IMR-90 (cell line): ENCODE measurements at regions not wholly inside any gene's neighbourhood (a gene's known extent, or its start where the extent isn't known, plus 50 kb on each side); places are given as distances from the start of the nearest gene placed in this dataset.

Experiments used
- ATAC-seq: fragments of 200-7000 bp; cut with Tn5 transposase; 2 replicates; pipeline ENCODE4 v1.9.1; 2020; ENCODE audit warnings: low read depth, mild to moderate bottlenecking, moderate library complexity
- BruUV-seq: library from RNA; stranded (reverse); fragments of 400-500 nt; replicated peaks from 2 replicates; lab custom pipeline; 2021; lab: Mats Ljungman, UMichigan
- CTCF ChIA-PET: fragments of 300-600 bp; formaldehyde crosslinking; extraction: SDS; loops from one replicate; lab custom pipeline; 2021; ENCODE audit warnings: antibody characterized with exemption; lab: Yijun Ruan, JAX
- POLR2A ChIA-PET: fragments of 300-600 bp; sonication (Branson Sonifier 250); formaldehyde crosslinking; loops from one replicate; lab custom pipeline; 2022; ENCODE audit warnings: antibody characterized with exemption; ENCODE audit not compliant: unreplicated experiment; lab: Charles Lee
- DNase-seq: peaks from one replicate; pipeline ENCODE4 v3.0.0; 2013
- H2AFZ ChIP-seq: replicated peaks from 2 replicates; pipeline ENCODE3; 2013; ENCODE audit warnings: low read length, mild to moderate bottlenecking; ENCODE audit not compliant: poor library complexity
- H2AK5ac ChIP-seq: 2 replicates; pipeline ENCODE4 v1.6.1; 2013; ENCODE audit warnings: low read depth, low read length, inconsistent platforms
- H2AK9ac ChIP-seq: replicated peaks from 2 replicates; pipeline ENCODE3; 2013; ENCODE audit warnings: mild to moderate bottlenecking, low read depth, low read length, moderate library complexity; ENCODE audit not compliant: poor library complexity
- H2BK120ac ChIP-seq: 2 replicates; pipeline ENCODE4 v1.6.1; 2013; ENCODE audit warnings: low read depth, low read length, inconsistent platforms
- H2BK15ac ChIP-seq: 3 replicates; pipeline ENCODE4 v1.6.1; 2013; ENCODE audit warnings: low read depth, low read length, inconsistent platforms
- H2BK20ac ChIP-seq: 2 replicates; pipeline ENCODE4 v1.6.1; 2013; ENCODE audit warnings: low read depth, mild to moderate bottlenecking, inconsistent platforms, low read length, moderate library complexity
- H2BK5ac ChIP-seq: 2 replicates; pipeline ENCODE4 v1.6.1; 2013; ENCODE audit warnings: mild to moderate bottlenecking, low read depth, low read length, inconsistent platforms; ENCODE audit not compliant: poor library complexity, severe bottlenecking
- H3K14ac ChIP-seq: replicated peaks from 2 replicates; pipeline ENCODE4 v1.6.1; 2013; ENCODE audit warnings: low read depth, low read length, inconsistent platforms
- H3K18ac ChIP-seq: 2 replicates; pipeline ENCODE4 v1.6.1; 2013; ENCODE audit warnings: low read depth, low read length, control low read depth
- H3K23ac ChIP-seq: 2 replicates; pipeline ENCODE4 v1.6.1; 2013; ENCODE audit warnings: low read depth, low read length, inconsistent platforms
- H3K27ac ChIP-seq: 2 replicates; pipeline ENCODE4 v1.5.1; 2013; ENCODE audit warnings: mild to moderate bottlenecking, control low read depth, low read length; ENCODE audit not compliant: insufficient read depth
- H3K27me3 ChIP-seq: 2 replicates; pipeline ENCODE4 v1.6.1; 2013; ENCODE audit warnings: low read length; ENCODE audit not compliant: control insufficient read depth, insufficient read depth
- H3K36me3 ChIP-seq: 2 replicates; pipeline ENCODE4 v1.6.1; 2013; ENCODE audit warnings: low read length, mixed read lengths; ENCODE audit not compliant: control insufficient read depth, insufficient read depth
- H3K4ac ChIP-seq: 2 replicates; pipeline ENCODE4 v1.6.1; 2013; ENCODE audit warnings: low read depth, low read length, inconsistent platforms
- H3K4me1 ChIP-seq: 2 replicates; pipeline ENCODE4 v1.6.1; 2013; ENCODE audit warnings: low read length, mixed read lengths; ENCODE audit not compliant: control insufficient read depth, insufficient read depth
- H3K4me2 ChIP-seq: 2 replicates; pipeline ENCODE4 v1.6.1; 2013; ENCODE audit warnings: low read depth, mild to moderate bottlenecking, control low read depth, low read length, moderate library complexity
- H3K4me3 ChIP-seq: 2 replicates; pipeline ENCODE4 v1.5.1; 2013; ENCODE audit warnings: low read depth, mild to moderate bottlenecking, control low read depth, low read length, moderate library complexity; ENCODE audit not compliant: insufficient read depth
- H3K56ac ChIP-seq: 2 replicates; pipeline ENCODE4 v1.6.1; 2013; ENCODE audit warnings: low read length, inconsistent platforms; ENCODE audit not compliant: insufficient read depth; ENCODE audit errors: extremely low read depth
- H3K79me1 ChIP-seq, 2 experiments: 2 replicates each; pipeline ENCODE4 v1.6.1; 2013; ENCODE audit warnings: low read length in 2 of 2, inconsistent platforms in 1 of 2, low read depth in 1 of 2
- H3K9ac ChIP-seq: 2 replicates; pipeline ENCODE4 v1.6.1; 2013; ENCODE audit warnings: low read depth, low read length, control low read depth
- H3K9me1 ChIP-seq: 2 replicates; pipeline ENCODE4 v1.6.1; 2013; ENCODE audit warnings: low read length, inconsistent platforms; ENCODE audit not compliant: insufficient read depth
- H3K9me3 ChIP-seq: 2 replicates; pipeline ENCODE4 v1.6.1; 2013; ENCODE audit warnings: low read length; ENCODE audit not compliant: control insufficient read depth, insufficient read depth
- H4K20me1 ChIP-seq: 2 replicates; pipeline ENCODE4 v1.6.1; 2013; ENCODE audit warnings: low read length, inconsistent platforms; ENCODE audit not compliant: insufficient read depth
- H4K5ac ChIP-seq: 2 replicates; pipeline ENCODE4 v1.6.1; 2013; ENCODE audit warnings: mild to moderate bottlenecking, low read depth, low read length, control low read depth
- H4K8ac ChIP-seq, 2 experiments: 2 replicates each; pipeline ENCODE4 v1.6.1; 2013; ENCODE audit warnings: low read depth in 2 of 2, low read length in 2 of 2, control low read depth in 1 of 2, inconsistent platforms in 1 of 2
- H4K91ac ChIP-seq: 2 replicates; pipeline ENCODE4 v1.6.1; 2013; ENCODE audit warnings: low read depth, low read length, inconsistent platforms; ENCODE audit not compliant: insufficient read depth
- BHLHE40 ChIP-seq: fragments of 150-350 bp; IDR thresholded peaks from 2 replicates; pipeline ENCODE4 v1.6.1; 2016; ENCODE audit warnings: mild to moderate bottlenecking, low read depth, low read length
- CEBPB ChIP-seq: IDR thresholded peaks from 2 replicates; pipeline ENCODE4 v1.6.1; 2012; ENCODE audit warnings: low read depth, low read length, improper control_type of control experiment
- FOS ChIP-seq: fragments of 150-350 bp; IDR thresholded peaks from 2 replicates; pipeline ENCODE4 v1.6.1; 2016; ENCODE audit warnings: low read depth, low read length
- NFE2L2 ChIP-seq: fragments of 150-350 bp; IDR thresholded peaks from 2 replicates; pipeline ENCODE4 v1.6.1; 2016; ENCODE audit warnings: low read depth, mild to moderate bottlenecking, low read length
- RAD21 ChIP-seq: IDR thresholded peaks from 2 replicates; pipeline ENCODE4 v1.6.1; 2012; ENCODE audit warnings: low read length, improper control_type of control experiment
- RCOR1 ChIP-seq: IDR thresholded peaks from 2 replicates; pipeline ENCODE4 v1.6.1; 2012; ENCODE audit warnings: mild to moderate bottlenecking, low read length, improper control_type of control experiment; ENCODE audit not compliant: insufficient replicate concordance
- SMC3 ChIP-seq: fragments of 150-350 bp; IDR thresholded peaks from 2 replicates; pipeline ENCODE4 v1.6.1; 2016; ENCODE audit warnings: low read depth, mild to moderate bottlenecking, antibody characterized with exemption, low read length, moderate library complexity
- USF2 ChIP-seq: fragments of 150-350 bp; IDR thresholded peaks from 2 replicates; pipeline ENCODE4 v1.6.1; 2017; ENCODE audit warnings: mild to moderate bottlenecking, antibody characterized with exemption, low read length, low read depth
- WGBS, 2 experiments: methylation state at CpG; one replicate each; pipeline versions ENCODE4 v1.1.5 to v1.1.7; 2013; ENCODE audit warnings: missing lambda C conversion rate in 2 of 2; ENCODE audit not compliant: insufficient read length in 1 of 2; ENCODE audit errors: extremely low coverage in 2 of 2; 5-methylcytosine and 5-hydroxymethylcytosine counted together
- dilution Hi-C: fragments of 300-500 bp; cut with HindIII; formaldehyde crosslinking; loops from one replicate; pipeline ENCODE4 v1.14.3; 2018; ENCODE audit warnings: low sequenced_read_pairs; ENCODE audit not compliant: unreplicated experiment
- in situ Hi-C: fragments of 300-500 bp; cut with MboI; formaldehyde crosslinking; loops from 3 replicates; pipeline ENCODE4 v1.14.3; 2019; ENCODE audit warnings: low sequenced_read_pairs, inconsistent platforms, mixed read lengths
- intact Hi-C: fragments of 100-400 bp; cut with micrococcal nuclease; formaldehyde crosslinking; loops from 2 replicates; pipeline ENCODE4 v1.10.0; 2022

DNA sequence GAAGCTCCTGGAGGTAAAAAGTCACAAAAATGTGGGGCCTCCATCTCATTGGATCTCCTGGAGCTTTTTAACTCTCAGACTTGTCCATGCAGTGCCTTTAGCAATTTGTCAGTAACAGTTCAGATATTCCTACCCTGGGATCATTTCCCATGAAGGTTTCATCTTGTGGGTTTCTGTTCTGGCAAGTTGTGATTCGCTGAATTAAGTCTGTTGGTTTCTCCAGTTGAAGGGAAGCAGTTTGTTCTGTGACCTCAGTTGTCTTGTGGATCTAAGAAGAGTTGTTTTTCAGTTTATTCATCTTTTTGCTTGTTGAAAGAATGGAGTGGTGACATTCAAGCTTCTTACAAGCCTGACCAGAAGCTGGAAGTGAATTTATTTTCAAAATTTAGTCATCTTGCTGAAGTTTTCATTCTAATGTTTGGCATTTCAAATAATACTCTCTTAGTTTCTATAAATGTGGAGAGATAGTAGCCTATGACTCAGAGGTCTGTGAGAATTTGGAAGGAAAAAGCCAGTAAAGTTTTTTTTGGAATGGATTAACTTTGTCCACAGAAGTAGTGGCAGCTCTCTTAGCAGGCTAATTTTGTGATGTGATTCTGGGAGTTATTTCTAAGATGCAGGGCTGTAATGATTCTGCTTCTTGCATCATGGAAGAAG lies 120.1 kb upstream of the CSNK1A1L start:
- in situ Hi-C loops (no loop called here), dilution Hi-C loops (no loop called here), intact Hi-C loops (loop anchor here (5.0 kb wide), 1 partner anchor 377 kb away; no protein-coding TSS in a partner anchor)
- peak overlapping the region; percentile 73 for H2BK5ac ChIP-seq
- ChIA-PET POLR2A (no interaction called here), CTCF (no interaction called here)
- H3K18ac ChIP-seq = peak overlapping the region; percentile 45; the same call in 1 of the 2 replicates
- no peaks in the 10 kb centered on the region for H3K79me1 ChIP-seq
- no peaks in the 10 kb centered on the region; the same call in 1 of the 2 replicates for H3K9me3 ChIP-seq
- no peak overlapping the region for H3K4me3 ChIP-seq
- H2AFZ ChIP-seq = peak overlapping the region; percentile 65
- H2BK15ac ChIP-seq = peak overlapping the region; percentile 15; the same call in 1 of the 3 replicates
- H3K56ac ChIP-seq = peak overlapping the region; percentile 56; the same call in 1 of the 2 replicates
- peak; percentile 85 for ATAC-seq
- peaks cover 3% of the 10 kb centered on the region for H3K4me1 ChIP-seq
- DNase-seq = peak; percentile 62
- H3K4me2 ChIP-seq = peak overlapping the region; percentile 59; the same call in 1 of the 2 replicates
- H4K5ac ChIP-seq = peak overlapping the region; percentile 12; the same call in 1 of the 2 replicates
- H4K8ac ChIP-seq = peak overlapping the region; percentile 24 to 66
- H2BK20ac ChIP-seq = peak overlapping the region; percentile 7; the same call in 1 of the 2 replicates
- peak overlapping the region; percentile 66 for H2BK120ac ChIP-seq
- no peaks in the 10 kb centered on the region; the same call in 1 of the 2 replicates for H3K9me1 ChIP-seq
- no peak overlapping the region for H4K91ac ChIP-seq
- H3K27ac ChIP-seq = peak overlapping the region; percentile 37
- H3K14ac ChIP-seq = no peak overlapping the region; the same call in none of the 2 replicates
- no TSS peak for BruUV-seq
- WGBS, 2 experiments = no CpG with 5 or more reads among the region's 1 CpG
- H3K27me3 ChIP-seq = no peaks in the 10 kb centered on the region
- H3K9ac ChIP-seq = peak overlapping the region; percentile 21; the same call in 1 of the 2 replicates
- H3K4ac ChIP-seq = peak overlapping the region; percentile 12; the same call in 1 of the 2 replicates
- no peak overlapping the region for H2AK5ac ChIP-seq
- H4K20me1 ChIP-seq = no peaks in the 10 kb centered on the region
- TF ChIP-seq RCOR1 (no peak), SMC3 (no peak), NFE2L2 (no peak), BHLHE40 (no peak), RAD21 (no peak), USF2 (no peak), FOS (peak; percentile 12; the same call in 1 of the 2 replicates), CEBPB (no peak)
- no peaks in the 10 kb centered on the region for H3K36me3 ChIP-seq
- peak overlapping the region; percentile 8; the same call in 1 of the 2 replicates for H3K23ac ChIP-seq
- H2AK9ac ChIP-seq = no peak overlapping the region
